ENCODE measurements at regions not wholly inside any gene's neighbourhood (a gene's known extent, or its start where the extent isn't known, plus 50 kb on each side); places are given as distances from the start of the nearest gene placed in this dataset.

DNA sequence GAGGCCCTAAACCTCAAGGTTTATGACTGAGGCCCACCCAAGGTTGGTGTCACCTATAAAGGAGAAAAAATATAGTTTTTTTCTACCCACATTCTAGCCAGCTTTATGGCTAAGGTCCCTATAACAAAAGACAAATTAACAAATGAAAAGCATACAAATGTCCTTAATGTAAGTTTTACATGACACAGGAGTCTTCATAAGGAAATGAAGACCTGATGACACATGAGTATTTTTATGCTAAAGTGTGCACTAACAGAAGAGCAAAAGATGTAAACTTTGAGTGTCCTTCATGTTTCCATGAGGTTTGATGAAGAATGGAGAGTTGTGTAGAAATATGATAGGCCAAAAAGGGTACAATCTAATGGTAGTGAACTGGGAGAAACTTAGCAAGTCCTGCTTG, 114.7 kb upstream of the INTU start:
- Histone ChIP-seq H3K27ac (ENCODE audit: low read length) (no peak overlapping the region), H3K4me3 (ENCODE audit: low read length) (no peak overlapping the region), H3K27me3 (replicated peaks; ENCODE audit: insufficient read depth, low read length) (no peaks in the 10 kb centered on the region), H3K4me1 (ENCODE audit: low read length) (no peaks in the 10 kb centered on the region), H3K36me3 (replicated peaks; ENCODE audit: insufficient read depth, low read length) (no peaks in the 10 kb centered on the region), H2AFZ (ENCODE audit: low read length) (no peak overlapping the region), H3K4me2 (ENCODE audit: low read depth, low read length) (no peak overlapping the region), H3K9ac (ENCODE audit: low read length) (no peak overlapping the region), H3K9me3 (replicated peaks; ENCODE audit: insufficient read depth, low read length) (no peaks in the 10 kb centered on the region), H3F3A (ENCODE audit: insufficient read depth, low read length) (no peaks in the 10 kb centered on the region), H4K20me1 (ENCODE audit: insufficient read depth, low read length) (no peaks in the 10 kb centered on the region), H3K9me2 (replicated peaks; ENCODE audit: insufficient read depth, low read length) (no peaks in the 10 kb centered on the region), H3K79me2 (ENCODE audit: low read length) (no peaks in the 10 kb centered on the region)
- TF ChIP-seq, protein P1, sequence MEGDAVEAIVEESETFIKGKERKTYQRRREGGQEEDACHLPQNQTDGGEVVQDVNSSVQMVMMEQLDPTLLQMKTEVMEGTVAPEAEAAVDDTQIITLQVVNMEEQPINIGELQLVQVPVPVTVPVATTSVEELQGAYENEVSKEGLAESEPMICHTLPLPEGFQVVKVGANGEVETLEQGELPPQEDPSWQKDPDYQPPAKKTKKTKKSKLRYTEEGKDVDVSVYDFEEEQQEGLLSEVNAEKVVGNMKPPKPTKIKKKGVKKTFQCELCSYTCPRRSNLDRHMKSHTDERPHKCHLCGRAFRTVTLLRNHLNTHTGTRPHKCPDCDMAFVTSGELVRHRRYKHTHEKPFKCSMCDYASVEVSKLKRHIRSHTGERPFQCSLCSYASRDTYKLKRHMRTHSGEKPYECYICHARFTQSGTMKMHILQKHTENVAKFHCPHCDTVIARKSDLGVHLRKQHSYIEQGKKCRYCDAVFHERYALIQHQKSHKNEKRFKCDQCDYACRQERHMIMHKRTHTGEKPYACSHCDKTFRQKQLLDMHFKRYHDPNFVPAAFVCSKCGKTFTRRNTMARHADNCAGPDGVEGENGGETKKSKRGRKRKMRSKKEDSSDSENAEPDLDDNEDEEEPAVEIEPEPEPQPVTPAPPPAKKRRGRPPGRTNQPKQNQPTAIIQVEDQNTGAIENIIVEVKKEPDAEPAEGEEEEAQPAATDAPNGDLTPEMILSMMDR (IDR thresholded peaks at IDR 0.05; ENCODE audit: low read length): no peak
- no peak for TF ChIP-seq EZH2phosphoT487 (IDR thresholded peaks at IDR 0.05; ENCODE audit: low read length)
- no peak for DNase-seq

DNA sequence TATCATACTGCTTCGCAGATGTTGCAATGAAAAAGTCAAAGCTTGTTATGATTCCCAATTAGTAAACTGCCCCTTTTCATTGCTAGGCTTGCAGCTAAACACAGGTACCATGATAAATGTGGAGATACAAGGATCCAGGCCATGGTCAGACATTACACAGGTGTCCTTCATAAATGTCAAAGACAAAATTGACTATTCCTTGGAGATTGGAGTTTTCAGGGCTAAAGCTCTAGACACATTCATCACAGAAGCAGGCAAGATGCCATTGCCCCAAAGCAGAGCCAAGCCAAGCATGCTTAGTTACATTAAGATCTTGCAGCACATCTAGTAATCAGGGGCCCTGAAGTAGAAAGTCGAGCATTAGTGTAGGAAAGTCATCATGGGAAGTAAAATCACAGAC, 111.3 kb upstream of the INTU start:
- Histone ChIP-seq H3K36me3 (replicated peaks; ENCODE audit: insufficient read depth, low read length) (no peaks in the 10 kb centered on the region), H3K9me2 (replicated peaks; ENCODE audit: insufficient read depth, low read length) (no peaks in the 10 kb centered on the region), H3K79me2 (ENCODE audit: low read length) (no peaks in the 10 kb centered on the region), H3F3A (ENCODE audit: insufficient read depth, low read length) (no peaks in the 10 kb centered on the region), H3K4me3 (ENCODE audit: low read length) (no peak overlapping the region), H3K27ac (ENCODE audit: low read length) (no peak overlapping the region), H4K20me1 (ENCODE audit: insufficient read depth, low read length) (no peaks in the 10 kb centered on the region), H3K9me3 (replicated peaks; ENCODE audit: insufficient read depth, low read length) (no peaks in the 10 kb centered on the region), H3K4me1 (ENCODE audit: low read length) (no peaks in the 10 kb centered on the region), H3K9ac (ENCODE audit: low read length) (no peak overlapping the region), H3K4me2 (ENCODE audit: low read depth, low read length) (no peak overlapping the region), H3K27me3 (replicated peaks; ENCODE audit: insufficient read depth, low read length) (no peaks in the 10 kb centered on the region), H2AFZ (ENCODE audit: low read length) (no peak overlapping the region)
- DNase-seq: no peak
- TF ChIP-seq EZH2phosphoT487 (IDR thresholded peaks at IDR 0.05; ENCODE audit: low read length): no peak
- TF ChIP-seq, protein P1 (IDR thresholded peaks at IDR 0.05; ENCODE audit: low read length): no peak
- TF ChIP-seq EZH2 (optimal IDR thresholded peaks at IDR 0.05; ENCODE audit: low read depth, low read length): no peak

DNA sequence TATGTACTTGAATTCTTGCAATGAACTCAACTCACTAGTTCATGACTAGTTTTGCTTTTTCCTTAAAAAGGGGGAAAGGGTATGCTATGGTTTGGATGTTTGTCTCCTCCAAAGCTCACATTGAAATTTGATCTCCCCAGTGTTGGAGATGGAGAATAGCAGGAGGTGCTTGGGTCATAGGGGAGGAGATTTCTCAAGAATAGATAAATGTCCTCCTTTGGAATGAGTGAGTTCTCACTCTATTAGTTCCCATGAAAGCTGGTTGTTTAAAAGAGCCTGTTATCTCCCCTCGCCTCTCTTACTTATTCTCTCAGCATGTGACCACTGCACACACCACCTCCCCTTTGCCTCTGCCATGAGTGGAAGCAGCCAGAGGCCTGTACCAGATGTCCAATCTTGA, 109.4 kb upstream of the INTU start:
- H2AFZ ChIP-seq (ENCODE audit: low read length): no peak overlapping the region
- no peaks in the 10 kb centered on the region for H3K79me2 ChIP-seq (ENCODE audit: low read length)
- H3K36me3 ChIP-seq (replicated peaks; ENCODE audit: insufficient read depth, low read length): no peaks in the 10 kb centered on the region
- H4K20me1 ChIP-seq (ENCODE audit: insufficient read depth, low read length): no peaks in the 10 kb centered on the region
- no peaks in the 10 kb centered on the region for H3K9me2 ChIP-seq (replicated peaks; ENCODE audit: insufficient read depth, low read length)
- no peaks in the 10 kb centered on the region for H3F3A ChIP-seq (ENCODE audit: insufficient read depth, low read length)
- no peaks in the 10 kb centered on the region for H3K27me3 ChIP-seq (replicated peaks; ENCODE audit: insufficient read depth, low read length)
- no peak overlapping the region for H3K9ac ChIP-seq (ENCODE audit: low read length)
- no peaks in the 10 kb centered on the region for H3K9me3 ChIP-seq (replicated peaks; ENCODE audit: insufficient read depth, low read length)
- TF ChIP-seq, protein P1 (IDR thresholded peaks at IDR 0.05; ENCODE audit: low read length): no peak
- TF ChIP-seq EZH2phosphoT487 (IDR thresholded peaks at IDR 0.05; ENCODE audit: low read length): no peak
- no peak for TF ChIP-seq EZH2 (optimal IDR thresholded peaks at IDR 0.05; ENCODE audit: low read depth, low read length)
- DNase-seq: no peak
- H3K4me2 ChIP-seq (ENCODE audit: low read depth, low read length): no peak overlapping the region
- H3K27ac ChIP-seq (ENCODE audit: low read length): no peak overlapping the region
- no peaks in the 10 kb centered on the region for H3K4me1 ChIP-seq (ENCODE audit: low read length)
- no peak overlapping the region for H3K4me3 ChIP-seq (ENCODE audit: low read length)
